ENCODE measurements at regions not wholly inside any gene's neighbourhood (a gene's known extent, or its start where the extent isn't known, plus 50 kb on each side); places are given as distances from the start of the nearest gene placed in this dataset.

GRCh38 chr5:68445257-68446069, 229.9 kb downstream of the PIK3R1 start:
- no peak for TF ChIP-seq CTCF (IDR thresholded peaks at IDR 0.05; ENCODE audit: low read depth, low read length)
- H3K27me3 ChIP-seq (ENCODE audit: insufficient read depth, low read depth, severe bottlenecking): no peaks in the 10 kb centered on the region
- DNase-seq: no peak
- H3K27ac ChIP-seq: no peak overlapping the region
- H3K36me3 ChIP-seq: no peaks in the 10 kb centered on the region
- H3K4me3 ChIP-seq (ENCODE audit: low read depth, low read length): no peak overlapping the region
- no peaks in the 10 kb centered on the region for H3K9me3 ChIP-seq (ENCODE audit: severe bottlenecking)

- H3K4me3 ChIP-seq (ENCODE audit: low read depth, low read length): no peak overlapping the region
- no peak for DNase-seq
- no peaks in the 10 kb centered on the region for H3K36me3 ChIP-seq
- H3K27ac ChIP-seq: no peak overlapping the region
- no peaks in the 10 kb centered on the region for H3K27me3 ChIP-seq (ENCODE audit: insufficient read depth, low read depth, severe bottlenecking)
- H3K9me3 ChIP-seq (ENCODE audit: severe bottlenecking): no peaks in the 10 kb centered on the region
- TF ChIP-seq CTCF (IDR thresholded peaks at IDR 0.05; ENCODE audit: low read depth, low read length): no peak
These were observed 230.5 kb downstream of the PIK3R1 start for GRCh38 chr5:68446070-68446357.

GRCh38 chr5:68446487-68446894, 230.9 kb downstream of the PIK3R1 start:
- no peaks in the 10 kb centered on the region for H3K27me3 ChIP-seq (ENCODE audit: insufficient read depth, low read depth, severe bottlenecking)
- no peak overlapping the region for H3K27ac ChIP-seq
- no peak for DNase-seq

GRCh38 chr5:68447136-68447929, 231.8 kb downstream of the PIK3R1 start:
- H3K27ac ChIP-seq: no peak overlapping the region
- no peak for DNase-seq
- no peak for TF ChIP-seq CTCF (IDR thresholded peaks at IDR 0.05; ENCODE audit: low read depth, low read length)
- no peak overlapping the region for H3K4me3 ChIP-seq (ENCODE audit: low read depth, low read length)
- no peaks in the 10 kb centered on the region for H3K36me3 ChIP-seq
- no peaks in the 10 kb centered on the region for H3K9me3 ChIP-seq (ENCODE audit: severe bottlenecking)
- no peaks in the 10 kb centered on the region for H3K27me3 ChIP-seq (ENCODE audit: insufficient read depth, low read depth, severe bottlenecking)

More at GRCh38 chr5:68446487-68446894, 230.9 kb downstream of the PIK3R1 start:
- no peak for TF ChIP-seq CTCF (IDR thresholded peaks at IDR 0.05; ENCODE audit: low read depth, low read length)
- H3K9me3 ChIP-seq (ENCODE audit: severe bottlenecking): no peaks in the 10 kb centered on the region
- no peak overlapping the region for H3K4me3 ChIP-seq (ENCODE audit: low read depth, low read length)
- no peaks in the 10 kb centered on the region for H3K36me3 ChIP-seq

- Histone ChIP-seq H3K36me3 (no peaks in the 10 kb centered on the region), H3K4me3 (ENCODE audit: low read depth, low read length) (no peak overlapping the region), H3K27ac (no peak overlapping the region), H3K27me3 (ENCODE audit: insufficient read depth, low read depth, severe bottlenecking) (no peaks in the 10 kb centered on the region), H3K9me3 (ENCODE audit: severe bottlenecking) (no peaks in the 10 kb centered on the region)
- no peak for DNase-seq
- no peak for TF ChIP-seq CTCF (IDR thresholded peaks at IDR 0.05; ENCODE audit: low read depth, low read length)
These were observed 233.8 kb downstream of the PIK3R1 start for GRCh38 chr5:68449380-68449779.
